A549 (cell line): ENCODE measurements at regions not wholly inside any gene's neighbourhood (a gene's known extent, or its start where the extent isn't known, plus 50 kb on each side); places are given as distances from the start of the nearest gene placed in this dataset.
A peak's percentile ranks its signal among the peaks of the same experiment; 100 is the strongest.
"Not testable (repeated sequence)": the region's sequence is repeated elsewhere in the genome, so short reads cannot be mapped to it uniquely, and the experiment has no call there.

Experiments used
- ATAC-seq, 2 experiments: fragments of 200-7000 bp in 1 of 2; fragments of >200 bp in 1 of 2; cut with Nextera tagmentation in 1 of 2; cut with Tn5 transposase in 1 of 2; 3 replicates each; pipeline versions ENCODE4 v1.8.0 to v1.9.1; 2018 to 2020; ENCODE audit warnings: mild to moderate bottlenecking in 1 of 2, moderate library complexity in 1 of 2
- CTCF ChIA-PET: fragments of 300-600 bp; sonication (Branson Sonifier 250); formaldehyde crosslinking; extraction: SDS; loops from one replicate; lab custom pipeline; 2021; ENCODE audit warnings: antibody characterized with exemption, inconsistent platforms; lab: Yijun Ruan, JAX
- POLR2A ChIA-PET: fragments of 350-600 bp; formaldehyde crosslinking; extraction: SDS; loops from one replicate; lab custom pipeline; 2021; ENCODE audit warnings: antibody characterized with exemption, inconsistent platforms; lab: Yijun Ruan, JAX
- DNase-seq, 2 experiments: peaks; one replicate each; pipeline versions ENCODE4 v3.0.0 to v3.0.0-alpha.2; 2011 to 2016; ENCODE audit warnings: low read depth in 1 of 2, low spot score in 1 of 2
- FAIRE-seq: peaks from 2 replicates; lab custom pipeline; 2011; peaks lifted over from hg19 to GRCh38; lab: Jason Lieb, UNC
- H3K27ac ChIP-seq, 2 experiments: fragments of >200 bp; sonication (Bioruptor Twin); formaldehyde crosslinking; 3 replicates each; pipeline ENCODE4 v1.5.1; 2016 to 2017
- H3K4me1 ChIP-seq: fragments of >200 bp; sonication (Bioruptor Twin); formaldehyde crosslinking; 3 replicates; pipeline ENCODE4 v1.6.1; 2016
- H3K4me2 ChIP-seq: fragments of >200 bp; sonication (Bioruptor Twin); formaldehyde crosslinking; 3 replicates; pipeline ENCODE4 v1.6.1; 2016
- H3K4me3 ChIP-seq: fragments of >200 bp; sonication (Bioruptor Twin); formaldehyde crosslinking; 3 replicates; pipeline ENCODE4 v1.5.1; 2016
- H3K9me3 ChIP-seq: fragments of >200 bp; sonication (Bioruptor Twin); formaldehyde crosslinking; 3 replicates; pipeline ENCODE4 v1.6.1; 2016
- BHLHE40 ChIP-seq: IDR thresholded peaks from 2 replicates; pipeline ENCODE4 v1.6.1; 2012; ENCODE audit warnings: low read depth, low read length, inconsistent platforms
- E2F6 ChIP-seq: IDR thresholded peaks from 2 replicates; pipeline ENCODE4 v1.6.1; 2012; ENCODE audit warnings: low read depth, borderline replicate concordance
- EHMT2 ChIP-seq: fragments of 200-600 bp; sonication (generic); IDR thresholded peaks from 2 replicates; pipeline ENCODE4 v1.6.1; 2016; ENCODE audit warnings: antibody characterized with exemption, low read depth, mild to moderate bottlenecking, moderate library complexity
- EP300 ChIP-seq, 2 experiments: fragments of >200 bp; sonication (Bioruptor Twin); formaldehyde crosslinking; IDR thresholded peaks; 2 replicates in 1 of 2; 3 replicates in 1 of 2; pipeline ENCODE4 v1.6.1; 2016 to 2017
- ESRRA ChIP-seq: fragments of 150-350 bp; IDR thresholded peaks from 2 replicates; pipeline ENCODE4 v1.6.1; 2014; ENCODE audit warnings: mild to moderate bottlenecking, low read length, borderline replicate concordance
- GATA3 ChIP-seq: IDR thresholded peaks from 2 replicates; pipeline ENCODE4 v1.6.1; 2012; ENCODE audit warnings: borderline replicate concordance
- KDM1A ChIP-seq: fragments of 200-600 bp; sonication (generic); IDR thresholded peaks from 2 replicates; pipeline ENCODE4 v1.6.1; 2016; ENCODE audit warnings: low read depth, mild to moderate bottlenecking
- NPAS2 ChIP-seq: fragments of 250-450 bp; sonication (Bioruptor Pico); IDR thresholded peaks from 2 replicates; pipeline ENCODE4 v1.8.0; 2022; ENCODE audit warnings: mild to moderate bottlenecking, moderate library complexity, borderline replicate concordance
- PHF8 ChIP-seq: fragments of 200-600 bp; sonication (generic); IDR thresholded peaks from 2 replicates; pipeline ENCODE4 v1.6.1; 2016; ENCODE audit warnings: low read depth, mild to moderate bottlenecking, antibody characterized with exemption, moderate library complexity, borderline replicate concordance
- POLR2A ChIP-seq: IDR thresholded peaks from 2 replicates; pipeline ENCODE4 v1.6.1; 2012; ENCODE audit warnings: mild to moderate bottlenecking, low read length
- POLR2AphosphoS2 ChIP-seq: conservative IDR thresholded peaks from 2 replicates; pipeline ENCODE4 v1.6.1; 2012; ENCODE audit warnings: low read length, improper control_type of control experiment, inconsistent platforms
- RARB ChIP-seq: fragments of 250-450 bp; sonication (Bioruptor Pico); IDR thresholded peaks from 2 replicates; pipeline ENCODE4 v1.8.0; 2021; ENCODE audit warnings: mild to moderate bottlenecking, moderate library complexity
- RCOR1 ChIP-seq: fragments of 150-350 bp; IDR thresholded peaks from 2 replicates; pipeline ENCODE4 v1.6.1; 2014; ENCODE audit warnings: antibody characterized with exemption, low read length, low read depth
- REST ChIP-seq: fragments of 200-600 bp; sonication (generic); IDR thresholded peaks from 2 replicates; pipeline ENCODE4 v1.6.1; 2016; ENCODE audit warnings: antibody characterized with exemption, mild to moderate bottlenecking, moderate library complexity
- RFX5 ChIP-seq: fragments of 450-650 bp; IDR thresholded peaks from 2 replicates; pipeline ENCODE4 v1.7.1; 2014; ENCODE audit warnings: antibody characterized with exemption, mild to moderate bottlenecking, moderate library complexity
- RNF2 ChIP-seq: fragments of 200-600 bp; sonication (generic); IDR thresholded peaks from 2 replicates; pipeline ENCODE4 v1.6.1; 2016; ENCODE audit warnings: low read depth, mild to moderate bottlenecking, antibody characterized with exemption, moderate library complexity, borderline replicate concordance
- SMC3 ChIP-seq: fragments of >200 bp; sonication (Bioruptor Twin); formaldehyde crosslinking; IDR thresholded peaks from 3 replicates; pipeline ENCODE4 v1.6.1; 2018; ENCODE audit warnings: inconsistent platforms
- TFCP2L1 ChIP-seq: fragments of 250-450 bp; sonication (Bioruptor Pico); IDR thresholded peaks from 2 replicates; pipeline ENCODE4 v1.5.0; 2021; ENCODE audit warnings: mild to moderate bottlenecking
- TP53 ChIP-seq: fragments of 250-450 bp; sonication (Bioruptor Pico); IDR thresholded peaks from 2 replicates; pipeline ENCODE4 v1.5.0; 2021; ENCODE audit warnings: mild to moderate bottlenecking, moderate library complexity
- whole genome bisulfite sequencing: methylation state at CpG from one replicate; pipeline ENCODE4 v1.1.6; 2017; ENCODE audit errors: missing lambda C conversion rate; 5-methylcytosine and 5-hydroxymethylcytosine counted together
- TF ChIP-seq, protein P1 (sequence below): fragments of >200 bp; sonication (Bioruptor Twin); formaldehyde crosslinking; IDR thresholded peaks from 3 replicates; pipeline ENCODE4 v1.6.1; 2016
- TF ChIP-seq, protein P2 (sequence below): fragments of 250-450 bp; sonication (Bioruptor Pico); IDR thresholded peaks from 2 replicates; pipeline ENCODE4 v1.5.0; 2021; ENCODE audit warnings: mild to moderate bottlenecking, moderate library complexity, borderline replicate concordance
- TF ChIP-seq, protein P3 (sequence below): IDR thresholded peaks from 2 replicates; pipeline ENCODE4 v1.6.1; 2012
- TF ChIP-seq, protein P4 (sequence below): fragments of >200 bp; sonication (Bioruptor Twin); formaldehyde crosslinking; IDR thresholded peaks from 2 replicates; pipeline ENCODE4 v1.6.1; 2016

DNA sequence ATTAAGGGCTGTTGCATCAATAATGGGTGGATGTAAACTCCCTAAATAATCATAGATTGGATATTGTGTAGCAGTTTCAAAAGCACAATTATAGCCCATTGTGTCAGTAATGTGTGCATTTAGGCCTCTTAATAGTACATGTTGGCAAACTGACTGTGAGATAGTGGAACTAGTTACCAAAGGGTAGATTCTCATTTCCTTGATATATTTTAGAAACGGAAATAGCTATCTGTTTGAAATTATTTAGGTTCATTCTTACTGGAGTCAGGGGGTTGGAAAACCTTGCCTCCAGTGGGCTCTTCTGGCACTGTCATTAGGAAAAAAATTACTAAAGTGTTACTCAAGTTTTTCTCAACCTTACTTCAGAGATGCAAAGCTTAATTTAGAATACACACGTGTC is 1074.9 kb downstream of the PCDH17 start:
- whole genome bisulfite sequencing: 4% methylated on average over 2 of the region's 2 CpGs
- no peak for FAIRE-seq
- H3K4me3 ChIP-seq: no peak overlapping the region

DNA sequence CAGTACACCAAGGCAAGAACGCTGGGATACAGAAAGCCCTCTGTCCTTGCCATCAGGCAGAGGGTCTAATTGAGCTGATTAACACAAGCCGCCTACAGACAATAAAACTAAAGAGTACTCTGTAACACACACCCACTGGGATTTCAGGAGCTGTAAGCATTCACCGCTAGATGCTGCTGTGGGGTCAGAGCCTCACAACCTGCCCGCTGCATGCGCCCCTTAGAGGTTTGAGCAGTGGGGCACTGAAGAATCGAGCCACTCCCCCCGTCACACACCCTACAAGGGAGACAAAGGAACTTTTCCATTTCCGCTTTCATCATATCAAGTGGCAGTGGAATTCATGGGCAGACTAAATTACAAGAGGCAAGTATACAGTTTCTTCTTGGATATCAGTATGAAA is 1080.6 kb downstream of the PCDH17 start:
- no peak overlapping the region for H3K4me2 ChIP-seq
- H3K9me3 ChIP-seq: no peaks in the 10 kb centered on the region
- no peak overlapping the region for H3K27ac ChIP-seq
- POLR2A ChIA-PET: no interaction called here
- no peak overlapping the region for H3K4me3 ChIP-seq
- 18% methylated on average over 7 of the region's 8 CpGs for WGBS
- H3K4me1 ChIP-seq: no peaks in the 10 kb centered on the region
- DNase-seq (peak in 1 of 2 experiments; percentile 0), FAIRE-seq (no peak), ATAC-seq (no peak)
- CTCF ChIA-PET: no interaction called here
- TF ChIP-seq POLR2A (no peak), KDM1A (no peak), RFX5 (no peak), EHMT2 (no peak), ESRRA (no peak), BHLHE40 (no peak), POLR2AphosphoS2 (no peak), PHF8 (no peak), GATA3 (no peak), EP300 (IDR thresholded peaks at IDR 0.05) (no peak), REST (no peak), NPAS2 (CRISPR knock-in tag) (no peak), TP53 (no peak), SMC3 (no peak)
- TF ChIP-seq, protein P1, sequence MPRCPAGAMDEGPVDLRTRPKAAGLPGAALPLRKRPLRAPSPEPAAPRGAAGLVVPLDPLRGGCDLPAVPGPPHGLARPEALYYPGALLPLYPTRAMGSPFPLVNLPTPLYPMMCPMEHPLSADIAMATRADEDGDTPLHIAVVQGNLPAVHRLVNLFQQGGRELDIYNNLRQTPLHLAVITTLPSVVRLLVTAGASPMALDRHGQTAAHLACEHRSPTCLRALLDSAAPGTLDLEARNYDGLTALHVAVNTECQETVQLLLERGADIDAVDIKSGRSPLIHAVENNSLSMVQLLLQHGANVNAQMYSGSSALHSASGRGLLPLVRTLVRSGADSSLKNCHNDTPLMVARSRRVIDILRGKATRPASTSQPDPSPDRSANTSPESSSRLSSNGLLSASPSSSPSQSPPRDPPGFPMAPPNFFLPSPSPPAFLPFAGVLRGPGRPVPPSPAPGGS: no peak

More for the DNA sequence above, 1074.9 kb downstream of the PCDH17 start:
- Histone ChIP-seq H3K4me2 (no peak overlapping the region), H3K27ac (no peak overlapping the region), H3K4me1 (no peaks in the 10 kb centered on the region), H3K9me3 (no peaks in the 10 kb centered on the region)
- ChIA-PET CTCF (no interaction called here), POLR2A (no interaction called here)
- no peak for ATAC-seq
- DNase-seq: no peak
- TF ChIP-seq TFCP2L1 (CRISPR knock-in tag) (no peak), E2F6 (no peak), RARB (CRISPR knock-in tag) (no peak), RCOR1 (no peak), RNF2 (no peak)
- TF ChIP-seq, protein P2, sequence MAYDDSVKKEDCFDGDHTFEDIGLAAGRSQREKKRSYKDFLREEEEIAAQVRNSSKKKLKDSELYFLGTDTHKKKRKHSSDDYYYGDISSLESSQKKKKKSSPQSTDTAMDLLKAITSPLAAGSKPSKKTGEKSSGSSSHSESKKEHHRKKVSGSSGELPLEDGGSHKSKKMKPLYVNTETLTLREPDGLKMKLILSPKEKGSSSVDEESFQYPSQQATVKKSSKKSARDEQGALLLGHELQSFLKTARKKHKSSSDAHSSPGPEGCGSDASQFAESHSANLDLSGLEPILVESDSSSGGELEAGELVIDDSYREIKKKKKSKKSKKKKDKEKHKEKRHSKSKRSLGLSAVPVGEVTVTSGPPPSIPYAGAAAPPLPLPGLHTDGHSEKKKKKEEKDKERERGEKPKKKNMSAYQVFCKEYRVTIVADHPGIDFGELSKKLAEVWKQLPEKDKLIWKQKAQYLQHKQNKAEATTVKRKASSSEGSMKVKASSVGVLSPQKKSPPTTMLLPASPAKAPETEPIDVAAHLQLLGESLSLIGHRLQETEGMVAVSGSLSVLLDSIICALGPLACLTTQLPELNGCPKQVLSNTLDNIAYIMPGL (CRISPR knock-in tag): no peak
- TF ChIP-seq, protein P3, sequence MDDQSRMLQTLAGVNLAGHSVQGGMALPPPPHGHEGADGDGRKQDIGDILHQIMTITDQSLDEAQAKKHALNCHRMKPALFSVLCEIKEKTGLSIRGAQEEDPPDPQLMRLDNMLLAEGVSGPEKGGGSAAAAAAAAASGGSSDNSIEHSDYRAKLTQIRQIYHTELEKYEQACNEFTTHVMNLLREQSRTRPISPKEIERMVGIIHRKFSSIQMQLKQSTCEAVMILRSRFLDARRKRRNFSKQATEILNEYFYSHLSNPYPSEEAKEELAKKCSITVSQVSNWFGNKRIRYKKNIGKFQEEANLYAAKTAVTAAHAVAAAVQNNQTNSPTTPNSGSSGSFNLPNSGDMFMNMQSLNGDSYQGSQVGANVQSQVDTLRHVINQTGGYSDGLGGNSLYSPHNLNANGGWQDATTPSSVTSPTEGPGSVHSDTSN: no peak
- TF ChIP-seq, protein P4, sequence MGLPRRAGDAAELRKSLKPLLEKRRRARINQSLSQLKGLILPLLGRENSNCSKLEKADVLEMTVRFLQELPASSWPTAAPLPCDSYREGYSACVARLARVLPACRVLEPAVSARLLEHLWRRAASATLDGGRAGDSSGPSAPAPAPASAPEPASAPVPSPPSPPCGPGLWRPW: no peak

- H3K4me2 ChIP-seq, DNase-seq, H3K4me1 ChIP-seq, CTCF ChIA-PET, POLR2A ChIA-PET, FAIRE-seq, ATAC-seq, H3K27ac ChIP-seq, H3K9me3 ChIP-seq, H3K4me3 ChIP-seq: not testable (repeated sequence)
- no CpG with 5 or more reads among the region's 25 CpGs for WGBS
Measured at GRCh38 chr13:58714016-58714415, 1082.5 kb downstream of the PCDH17 start.
